Fibroblast of pulmonary artery (primary cell): ENCODE measurements at regions not wholly inside any gene's neighbourhood (a gene's known extent, or its start where the extent isn't known, plus 50 kb on each side); places are given as distances from the start of the nearest gene placed in this dataset.

Experiments used
- DNase-seq: peaks from one replicate; pipeline ENCODE4 v3.0.0-alpha.2; 2010; ENCODE audit warnings: low read depth
- H3K4me3 ChIP-seq: replicated peaks from 2 replicates; pipeline ENCODE4 v1.5.1; 2011; ENCODE audit warnings: low read depth, mild to moderate bottlenecking, control low read depth, low read length, moderate library complexity
- CTCF ChIP-seq: IDR thresholded peaks from 2 replicates; pipeline ENCODE4 v1.5.1; 2011; ENCODE audit warnings: mild to moderate bottlenecking, control low read depth, low read length, inconsistent platforms; ENCODE audit errors: missing control alignments

GRCh38 chr13:71219698-71220415 lies 647.1 kb downstream of the DACH1 start:
- no peak for TF ChIP-seq CTCF
- DNase-seq = no peak
- no peak overlapping the region for H3K4me3 ChIP-seq

- H3K4me3 ChIP-seq = no peak overlapping the region
- TF ChIP-seq CTCF = no peak
- DNase-seq = no peak
Observed at GRCh38 chr13:71218960-71219359, 648.0 kb downstream of the DACH1 start.

GRCh38 chr13:71217827-71218226 lies 649.2 kb downstream of the DACH1 start:
- DNase-seq = no peak
- H3K4me3 ChIP-seq = no peak overlapping the region
- TF ChIP-seq CTCF = no peak

GRCh38 chr13:71214821-71215220 lies 652.2 kb downstream of the DACH1 start:
- no peak for DNase-seq
- H3K4me3 ChIP-seq = no peak overlapping the region
- no peak for TF ChIP-seq CTCF

GRCh38 chr13:71214357-71214756 lies 652.6 kb downstream of the DACH1 start:
- H3K4me3 ChIP-seq = no peak overlapping the region
- TF ChIP-seq CTCF = no peak
- no peak for DNase-seq

- no peak for DNase-seq
- no peak for TF ChIP-seq CTCF
- H3K4me3 ChIP-seq = no peak overlapping the region
Observed at GRCh38 chr13:71213252-71213821, 653.7 kb downstream of the DACH1 start.

GRCh38 chr13:71210861-71211260 lies 656.1 kb downstream of the DACH1 start:
- no peak for DNase-seq
- no peak overlapping the region for H3K4me3 ChIP-seq
- no peak for TF ChIP-seq CTCF
